Loucy (cell line): ENCODE measurements at regions not wholly inside any gene's neighbourhood (a gene's known extent, or its start where the extent isn't known, plus 50 kb on each side); places are given as distances from the start of the nearest gene placed in this dataset.

Experiments
- CTCF ChIP-seq: fragments of 200-600 bp; sonication (generic); conservative IDR thresholded peaks from 2 replicates; pipeline ENCODE4 v1.5.1; 2014; ENCODE audit warnings: mild to moderate bottlenecking, antibody characterized with exemption, low read length
- EZH2phosphoT487 ChIP-seq: fragments of 200-600 bp; IDR thresholded peaks from 2 replicates; pipeline ENCODE4 v1.6.1; 2018; ENCODE audit warnings: antibody characterized with exemption, mild to moderate bottlenecking, moderate library complexity, borderline replicate concordance

GRCh38 chr4:45293335-45293734, 567.0 kb upstream of the GNPDA2 start:
- TF ChIP-seq EZH2phosphoT487, result no peak
- TF ChIP-seq CTCF, result no peak
